Bone marrow (tissue), 2 donors: ENCODE measurements at regions not wholly inside any gene's neighbourhood (a gene's known extent, or its start where the extent isn't known, plus 50 kb on each side); places are given as distances from the start of the nearest gene placed in this dataset.
A peak's percentile ranks its signal among the peaks of the same experiment; 100 is the strongest.

ENCODE experiments used
- DNase-seq, 2 donors: peaks; one replicate each; lab custom pipeline; 2025; lab: John Stamatoyannopoulos, UW

DNA sequence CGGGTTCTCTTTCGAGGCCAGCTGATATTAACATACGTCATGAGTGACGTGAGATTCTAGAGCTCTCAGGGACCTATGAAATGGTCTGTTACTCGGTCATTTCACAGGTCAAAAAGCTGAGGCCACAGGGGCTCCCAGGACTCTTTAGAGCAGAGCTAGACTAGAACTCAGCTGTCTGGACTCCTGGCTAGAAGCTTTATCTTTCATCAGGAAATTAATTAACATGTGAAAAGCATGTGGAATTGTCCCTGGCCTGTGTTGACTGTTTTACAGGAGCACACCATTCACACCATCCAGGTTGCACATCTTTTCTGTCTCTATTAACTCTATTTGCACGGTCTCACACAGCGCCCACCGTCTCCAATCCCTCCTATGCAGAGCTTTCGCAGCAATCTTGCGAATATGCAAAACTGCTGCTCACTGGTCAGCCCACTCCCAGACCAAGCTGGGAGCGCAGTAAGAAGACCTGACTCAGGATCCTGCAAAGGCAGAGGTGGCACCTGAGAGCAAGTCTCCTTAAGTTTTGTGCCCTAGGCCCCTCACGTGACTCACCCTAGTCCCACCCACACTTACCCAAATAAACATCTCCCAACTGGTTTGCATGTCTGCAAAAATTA, 522.5 kb downstream of the CD83 start:
- no peak for DNase-seq

DNA sequence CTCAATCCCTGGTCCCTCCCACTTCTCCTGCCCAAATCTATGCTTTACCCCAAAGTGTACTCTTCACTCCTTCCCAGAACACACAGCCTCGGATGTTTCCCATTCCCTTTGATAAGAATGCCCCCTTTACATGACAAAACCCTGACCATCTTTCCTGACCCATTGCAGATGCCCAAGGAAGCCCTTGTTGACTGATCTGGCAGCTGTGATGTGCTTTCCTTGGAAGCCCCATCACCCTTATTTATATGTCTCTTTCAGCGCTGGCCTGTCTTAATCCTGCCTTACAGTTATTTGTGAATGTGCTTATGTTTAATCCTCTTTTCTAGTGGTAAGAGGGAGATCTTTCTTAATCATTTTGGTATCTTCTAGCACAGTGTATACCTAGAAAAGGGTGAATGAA, 523.1 kb downstream of the CD83 start:
- DNase-seq, result no peak

DNA sequence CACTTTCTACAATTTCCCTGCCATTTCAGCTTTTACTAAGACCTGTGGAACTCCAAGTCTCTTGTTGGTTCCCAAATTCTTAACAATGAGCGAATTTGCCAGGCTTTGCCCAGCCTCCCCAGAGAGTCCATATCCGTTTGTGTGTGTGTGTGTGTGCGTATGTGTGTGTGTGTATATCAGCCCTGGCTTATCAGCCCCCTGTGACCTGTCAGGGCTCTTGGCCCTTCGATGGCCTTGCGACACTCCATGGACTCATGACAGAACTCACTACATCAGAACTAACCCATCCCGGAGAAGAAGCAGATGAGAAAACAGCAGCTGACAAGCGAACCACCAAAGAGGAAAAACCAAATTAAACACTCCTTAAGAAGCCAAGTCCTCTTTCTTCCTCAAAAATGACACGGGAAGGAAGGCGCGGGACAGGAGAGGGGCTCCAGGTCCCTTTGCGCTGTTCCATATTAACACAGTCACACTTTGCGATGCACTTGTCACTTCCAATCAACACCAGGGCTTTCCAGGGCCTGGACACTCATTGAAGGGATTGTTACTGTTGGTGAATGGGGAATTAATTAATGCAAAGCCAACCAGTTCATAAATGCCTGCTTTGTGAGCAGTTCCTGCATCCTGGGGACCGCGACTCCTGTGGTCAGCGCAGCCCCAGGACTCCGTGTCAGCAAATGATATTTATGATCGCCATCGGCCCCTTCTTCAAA, 524.0 kb downstream of the CD83 start:
- no peak for DNase-seq

DNA sequence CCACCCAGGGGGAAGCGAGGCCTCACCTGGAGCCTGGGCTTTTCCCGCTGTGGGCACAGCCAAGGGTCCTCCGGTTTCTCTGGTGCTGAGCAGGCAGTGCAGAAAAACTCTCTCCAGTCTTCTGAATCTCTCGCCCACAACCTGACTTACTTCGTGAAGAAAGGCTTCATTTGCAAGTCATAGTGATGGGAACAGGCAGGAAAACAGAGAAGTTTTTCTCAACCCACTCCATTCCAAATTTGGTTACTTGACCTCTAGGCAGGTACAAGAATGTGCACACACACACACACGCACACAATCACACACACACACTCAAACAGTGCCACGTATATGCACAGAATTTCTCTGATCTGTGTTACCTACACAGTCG, 524.5 kb downstream of the CD83 start:
- no peak for DNase-seq

- DNase-seq, result no peak
These were observed 525.3 kb downstream of the CD83 start for GRCh38 chr6:14642842-14643241.

DNA sequence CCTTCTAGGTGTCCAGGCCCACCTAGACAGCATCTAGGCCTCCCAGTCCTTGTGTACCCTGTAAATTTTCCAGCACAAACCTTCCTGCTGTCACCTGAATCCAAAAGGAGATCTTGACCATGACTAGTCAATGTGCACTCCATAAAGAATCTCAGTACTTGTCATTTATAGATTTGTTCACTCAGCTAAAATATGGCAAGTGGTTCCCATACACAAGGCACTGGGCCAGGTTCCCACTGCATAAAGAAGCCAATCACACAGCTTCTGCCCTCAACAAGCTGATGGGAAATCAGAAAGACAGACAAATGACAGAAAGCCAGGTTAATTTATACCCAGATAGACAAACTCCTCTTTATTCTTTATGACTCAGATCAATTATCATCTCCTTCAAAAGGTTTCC, 526.8 kb downstream of the CD83 start:
- DNase-seq, result no peak

GRCh38 chr6:14645221-14645620, 527.6 kb downstream of the CD83 start:
- no peak for DNase-seq

DNA sequence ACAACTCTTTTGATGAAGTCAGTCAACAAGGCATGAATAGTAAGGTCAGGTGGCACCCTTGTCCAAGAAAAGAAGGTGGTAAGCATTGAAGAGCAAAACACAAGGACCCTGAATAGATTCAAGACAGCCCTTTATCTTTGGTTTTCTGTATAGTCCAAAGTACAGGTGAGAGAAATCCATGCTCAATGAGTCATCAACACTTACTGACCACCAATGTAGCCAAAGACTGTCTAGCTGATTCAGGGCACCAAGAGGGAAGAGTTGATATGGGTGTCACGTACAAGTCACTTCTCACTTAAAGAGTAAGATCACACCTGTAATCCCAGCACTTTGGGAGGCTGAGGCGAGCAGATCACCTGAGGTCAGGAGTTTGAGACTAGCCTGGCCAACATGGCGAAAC, 528.3 kb downstream of the CD83 start:
- no peak for DNase-seq

DNA sequence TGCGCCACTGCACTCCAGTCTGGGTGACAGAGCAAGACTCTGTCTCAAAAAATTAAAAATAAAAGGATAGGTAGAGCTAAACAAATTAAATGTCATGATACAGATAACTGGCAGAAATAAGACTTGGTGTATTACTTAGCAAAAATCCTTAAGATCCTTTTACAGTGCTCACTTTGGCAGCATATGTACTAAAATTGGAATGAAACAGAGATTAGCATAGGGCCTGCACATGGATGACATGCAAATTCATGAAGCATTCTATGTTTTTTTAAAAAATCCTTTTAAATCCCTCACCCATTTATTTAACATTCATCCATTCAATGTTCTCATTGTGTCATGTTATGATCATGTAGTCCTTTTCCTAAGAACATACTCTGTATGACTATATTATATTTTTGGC, 528.8 kb downstream of the CD83 start:
- DNase-seq, result no peak

GRCh38 chr6:14647357-14647756, 529.8 kb downstream of the CD83 start:
- DNase-seq, result no peak

DNA sequence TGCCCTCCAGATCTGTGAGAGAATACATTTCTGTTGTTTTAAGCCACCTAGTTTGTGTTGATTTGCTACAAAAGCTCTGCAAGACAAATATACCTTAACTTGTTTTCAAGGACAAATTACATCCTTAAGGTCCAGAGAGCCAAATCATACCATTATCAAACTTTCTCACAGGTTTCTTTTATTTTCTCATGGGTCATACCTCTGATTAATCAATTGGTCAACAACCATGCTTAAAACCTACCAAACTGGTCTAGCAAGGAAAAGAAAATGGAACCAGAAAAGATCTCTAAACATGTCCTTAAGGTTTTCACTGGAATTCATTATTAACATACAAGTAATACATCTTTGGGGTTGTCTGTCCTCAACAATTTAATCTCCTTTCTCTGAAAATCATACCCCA, 535.0 kb downstream of the CD83 start:
- no peak for DNase-seq

- DNase-seq, result no peak
These were observed 537.9 kb downstream of the CD83 start for GRCh38 chr6:14655201-14656061.

- peak in 1 of 2 donors; percentile 39 for DNase-seq
These were observed 538.5 kb downstream of the CD83 start for GRCh38 chr6:14656078-14656521.

DNA sequence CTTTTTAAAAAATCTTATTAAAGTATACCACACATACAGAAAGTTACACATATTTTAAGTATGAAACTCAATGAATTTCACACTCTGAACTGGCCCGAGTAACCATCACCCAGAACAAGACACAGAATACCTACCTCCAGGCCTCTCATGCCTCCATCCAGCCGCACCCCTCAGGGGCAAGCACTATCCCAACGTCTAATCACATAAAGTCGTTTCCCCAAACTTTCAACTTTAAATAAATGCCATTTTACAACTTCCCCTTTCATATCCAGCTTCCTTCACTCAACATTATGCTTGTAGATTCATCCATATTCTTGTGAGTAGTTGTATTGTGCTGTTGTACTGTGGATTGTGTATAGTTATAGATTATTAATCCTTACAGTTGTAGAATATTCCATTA, 539.1 kb downstream of the CD83 start:
- peak in 1 of 2 donors; percentile 55 for DNase-seq

DNA sequence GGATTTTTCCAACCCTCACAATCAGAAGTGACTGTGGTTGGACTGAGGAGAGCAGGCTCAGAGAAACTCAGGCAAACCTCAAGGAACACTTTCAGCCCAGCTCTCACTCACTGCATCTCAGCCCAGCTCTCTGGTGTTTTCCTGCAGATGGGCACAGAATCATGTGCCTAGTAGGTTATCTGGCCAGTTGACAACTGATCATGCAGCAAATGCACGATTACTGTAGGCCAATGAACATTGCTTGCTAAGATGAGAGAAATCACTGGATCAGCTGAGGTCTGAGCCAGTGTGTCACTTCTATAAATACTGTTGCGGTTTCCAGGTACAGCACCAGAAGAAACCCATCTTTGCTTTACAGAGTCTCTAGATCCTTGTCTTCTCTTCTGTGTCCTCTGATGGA, 540.5 kb downstream of the CD83 start:
- DNase-seq, result no peak

- DNase-seq, result peak in 1 of 2 donors; percentile 62
These were observed 541.5 kb downstream of the CD83 start for GRCh38 chr6:14658886-14659561.

GRCh38 chr6:14659841-14660240, 542.3 kb downstream of the CD83 start:
- DNase-seq, result no peak

GRCh38 chr6:14660806-14661579, 543.4 kb downstream of the CD83 start:
- DNase-seq, result peak; percentile 25 to 91

DNA sequence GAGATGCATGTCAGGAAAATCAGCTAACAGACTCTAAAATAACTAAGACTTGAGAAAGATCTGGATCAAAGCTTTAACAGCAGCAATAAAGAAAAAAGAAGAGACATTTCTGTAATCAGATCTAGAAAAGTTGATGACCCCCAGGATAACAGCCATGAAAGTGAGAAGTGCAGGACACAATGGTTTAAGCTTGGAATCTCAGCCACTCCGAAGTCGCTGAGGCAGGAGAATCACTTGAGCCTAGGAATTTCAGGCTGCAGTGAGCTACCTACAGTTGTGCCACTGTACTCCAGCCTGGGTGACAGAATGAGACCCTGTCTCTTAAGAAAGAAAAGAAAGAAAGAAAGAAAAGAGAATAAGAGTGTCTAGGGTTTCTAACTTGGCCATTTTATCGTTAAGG, 544.1 kb downstream of the CD83 start:
- DNase-seq, result no peak

- DNase-seq, result no peak
These were observed 546.6 kb downstream of the CD83 start for GRCh38 chr6:14664112-14664601.

DNA sequence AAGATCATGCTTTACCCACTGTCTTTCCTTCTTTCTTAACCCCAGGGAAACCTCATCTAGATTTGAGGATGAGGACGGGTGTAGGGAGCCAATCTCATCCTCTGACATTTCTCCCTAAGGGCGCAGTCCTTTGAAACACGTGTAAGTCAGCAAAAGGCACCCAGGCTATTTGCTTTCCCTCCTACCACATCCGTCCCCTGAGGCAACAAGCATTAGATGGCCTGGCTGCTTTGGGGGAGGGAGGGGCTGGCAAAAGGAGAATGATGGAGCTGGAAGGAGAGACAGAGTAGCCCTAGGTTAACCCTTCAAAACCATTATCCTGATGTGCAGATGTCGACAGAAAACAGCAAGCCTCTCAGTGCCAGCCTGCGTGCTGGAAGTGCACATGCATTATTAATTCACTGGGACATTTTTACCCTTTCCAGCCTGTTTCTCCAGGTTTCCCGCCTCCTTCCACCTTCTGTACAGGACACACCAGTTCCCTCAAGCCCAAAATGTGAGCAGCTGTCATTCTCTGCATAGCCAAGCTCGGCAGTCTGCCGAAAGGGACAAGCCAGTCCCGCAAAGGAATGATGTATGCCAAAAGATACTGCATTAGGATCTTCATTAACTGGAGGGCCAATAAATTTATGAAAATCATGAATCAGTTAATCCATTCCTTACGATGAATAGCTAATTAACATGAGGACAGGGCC, 547.2 kb downstream of the CD83 start:
- DNase-seq, result no peak
